Loucy (cell line): ENCODE measurements at regions not wholly inside any gene's neighbourhood (a gene's known extent, or its start where the extent isn't known, plus 50 kb on each side); places are given as distances from the start of the nearest gene placed in this dataset.

Source experiments
- H2AFZ ChIP-seq: fragments of 200-600 bp; sonication (generic); 2 replicates; pipeline ENCODE4 v1.6.0; 2016; ENCODE audit warnings: antibody characterized with exemption, mild to moderate bottlenecking, low read length, moderate library complexity
- H3F3A ChIP-seq: fragments of 200-600 bp; 2 replicates; pipeline ENCODE4 v1.6.0; 2016; ENCODE audit warnings: antibody characterized with exemption, low read depth, mild to moderate bottlenecking
- H3K27me3 ChIP-seq: fragments of 200-600 bp; sonication (generic); 2 replicates; pipeline ENCODE4 v1.6.1; 2014; ENCODE audit warnings: low read length, mild to moderate bottlenecking; ENCODE audit not compliant: insufficient read depth, poor library complexity, severe bottlenecking
- H3K36me3 ChIP-seq: fragments of 200-600 bp; sonication (generic); 2 replicates; pipeline ENCODE4 v1.6.1; 2016; ENCODE audit warnings: low read length; ENCODE audit not compliant: insufficient read depth
- H3K4me1 ChIP-seq: fragments of 200-600 bp; sonication (generic); 2 replicates; pipeline ENCODE4 v1.5.1; 2014; ENCODE audit warnings: low read length, mild to moderate bottlenecking; ENCODE audit not compliant: insufficient read depth, poor library complexity, severe bottlenecking
- H3K4me2 ChIP-seq: fragments of 200-600 bp; sonication (generic); 2 replicates; pipeline ENCODE4 v1.6.0; 2014; ENCODE audit warnings: antibody characterized with exemption, low read length, low read depth, mild to moderate bottlenecking; ENCODE audit not compliant: poor library complexity, severe bottlenecking
- H3K4me3 ChIP-seq: fragments of 200-600 bp; sonication (generic); 2 replicates; pipeline ENCODE4 v1.5.1; 2014; ENCODE audit warnings: low read length, mild to moderate bottlenecking, mixed read lengths; ENCODE audit not compliant: poor library complexity, severe bottlenecking
- H3K79me2 ChIP-seq: fragments of 200-600 bp; sonication (generic); 2 replicates; pipeline ENCODE4 v1.6.1; 2014; ENCODE audit warnings: low read length; ENCODE audit not compliant: insufficient read depth
- H3K9ac ChIP-seq: fragments of 200-600 bp; sonication (generic); 2 replicates; pipeline ENCODE4 v1.6.0; 2014; ENCODE audit warnings: mild to moderate bottlenecking, low read depth, low read length, moderate library complexity; ENCODE audit not compliant: poor library complexity, severe bottlenecking
- H3K9me2 ChIP-seq: fragments of 200-600 bp; sonication (generic); replicated peaks from 2 replicates; pipeline ENCODE4 v1.6.1; 2016; ENCODE audit warnings: low read depth, low read length, mixed read lengths
- H3K9me3 ChIP-seq: fragments of 200-600 bp; sonication (generic); 2 replicates; pipeline ENCODE4 v1.6.1; 2014; ENCODE audit warnings: mild to moderate bottlenecking, antibody characterized with exemption, low read length, low read depth; ENCODE audit not compliant: insufficient read depth
- H4K20me1 ChIP-seq: fragments of 200-600 bp; sonication (generic); 2 replicates; pipeline ENCODE4 v1.6.0; 2014; ENCODE audit warnings: antibody characterized with exemption, low read length, mild to moderate bottlenecking; ENCODE audit not compliant: insufficient read depth, poor library complexity, severe bottlenecking
- CTCF ChIP-seq: fragments of 200-600 bp; sonication (generic); conservative IDR thresholded peaks from 2 replicates; pipeline ENCODE4 v1.5.1; 2014; ENCODE audit warnings: mild to moderate bottlenecking, antibody characterized with exemption, low read length
- EZH2phosphoT487 ChIP-seq: fragments of 200-600 bp; IDR thresholded peaks from 2 replicates; pipeline ENCODE4 v1.6.1; 2018; ENCODE audit warnings: antibody characterized with exemption, mild to moderate bottlenecking, moderate library complexity, borderline replicate concordance

DNA sequence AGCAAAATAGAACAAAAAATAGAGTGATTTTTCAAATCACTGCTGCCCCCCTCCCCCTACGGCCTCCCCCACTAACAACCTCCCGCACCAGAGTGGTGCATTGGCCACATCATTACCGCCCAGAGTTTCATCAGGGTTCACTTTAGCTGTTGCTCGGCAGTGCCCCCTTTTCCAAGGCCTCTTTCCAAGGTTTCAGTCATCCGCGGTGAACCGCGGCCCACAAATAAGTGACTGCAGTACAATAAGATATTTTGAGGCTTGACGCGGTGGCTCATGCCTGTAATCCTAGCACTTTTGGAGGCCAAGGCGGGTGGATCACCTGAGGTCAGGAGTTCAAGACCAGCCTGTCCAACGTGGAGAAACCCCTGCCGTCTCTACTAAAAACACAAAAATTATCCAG is 180.0 kb downstream of the MAF start:
- Histone ChIP-seq H3K79me2 (no peaks in the 10 kb centered on the region), H3K4me2 (no peak overlapping the region), H3K36me3 (no peaks in the 10 kb centered on the region), H3F3A (no peaks in the 10 kb centered on the region), H3K9me3 (no peaks in the 10 kb centered on the region), H3K9ac (no peak overlapping the region), H3K9me2 (no peaks in the 10 kb centered on the region), H3K27me3 (no peaks in the 10 kb centered on the region), H4K20me1 (no peaks in the 10 kb centered on the region), H2AFZ (no peak overlapping the region), H3K4me1 (peaks cover 38% of the 10 kb centered on the region), H3K4me3 (no peak overlapping the region)
- TF ChIP-seq EZH2phosphoT487 (no peak), CTCF (no peak)

- H3K36me3 ChIP-seq = no peaks in the 10 kb centered on the region
- H3K4me3 ChIP-seq = no peak overlapping the region
- H2AFZ ChIP-seq = no peak overlapping the region
- no peaks in the 10 kb centered on the region for H3K9me2 ChIP-seq
- H3K4me1 ChIP-seq = peaks cover 43% of the 10 kb centered on the region
- H3K27me3 ChIP-seq = no peaks in the 10 kb centered on the region
- no peaks in the 10 kb centered on the region for H4K20me1 ChIP-seq
- H3K4me2 ChIP-seq = no peak overlapping the region
- H3K9me3 ChIP-seq = 0 out of 2 replicates have a peak, but pooled peaks cover 3% of the 10 kb centered on the region
- TF ChIP-seq EZH2phosphoT487 (no peak), CTCF (no peak)
- no peak overlapping the region for H3K9ac ChIP-seq
- no peaks in the 10 kb centered on the region for H3F3A ChIP-seq
- H3K79me2 ChIP-seq = no peaks in the 10 kb centered on the region
These were observed 181.4 kb downstream of the MAF start for GRCh38 chr16:79419148-79419547.

- Histone ChIP-seq H3F3A (no peaks in the 10 kb centered on the region), H3K27me3 (no peaks in the 10 kb centered on the region), H3K4me1 (peaks cover 47% of the 10 kb centered on the region), H3K9ac (no peak overlapping the region), H3K4me2 (no peak overlapping the region), H3K9me3 (0 out of 2 replicates have a peak, but pooled peaks cover 4% of the 10 kb centered on the region), H2AFZ (no peak overlapping the region), H4K20me1 (no peaks in the 10 kb centered on the region), H3K36me3 (no peaks in the 10 kb centered on the region), H3K4me3 (no peak overlapping the region), H3K9me2 (no peaks in the 10 kb centered on the region), H3K79me2 (no peaks in the 10 kb centered on the region)
- TF ChIP-seq CTCF (no peak), EZH2phosphoT487 (no peak)
These were observed 182.9 kb downstream of the MAF start for GRCh38 chr16:79417601-79418008.
